ENCODE measurements at regions not wholly inside any gene's neighbourhood (a gene's known extent, or its start where the extent isn't known, plus 50 kb on each side); places are given as distances from the start of the nearest gene placed in this dataset.
A peak's percentile ranks its signal among the peaks of the same experiment; 100 is the strongest.
"Not testable (repeated sequence)": the region's sequence is repeated elsewhere in the genome, so short reads cannot be mapped to it uniquely, and the experiment has no call there.

DNA sequence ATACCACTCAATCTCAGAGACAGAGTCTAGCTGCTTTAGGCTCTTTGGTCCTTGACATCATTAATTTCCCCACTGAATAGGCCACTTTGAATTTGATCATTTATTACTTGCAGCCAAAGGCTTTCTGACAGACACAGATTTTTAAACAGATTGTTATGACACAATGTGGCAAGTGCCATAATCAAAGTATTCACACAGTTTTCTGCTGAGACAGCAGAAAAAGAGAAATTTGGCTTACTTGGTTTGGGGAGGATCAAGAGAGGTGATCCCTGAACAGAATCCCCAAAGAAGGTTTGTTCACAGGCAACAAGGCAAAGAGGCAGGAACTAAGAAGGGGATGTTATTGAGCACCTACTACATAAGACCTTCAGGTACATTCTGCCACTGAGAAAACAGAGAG is 138.0 kb upstream of the TOP1 start:
- DNase-seq (ENCODE audit: low spot score), result no peak

DNA sequence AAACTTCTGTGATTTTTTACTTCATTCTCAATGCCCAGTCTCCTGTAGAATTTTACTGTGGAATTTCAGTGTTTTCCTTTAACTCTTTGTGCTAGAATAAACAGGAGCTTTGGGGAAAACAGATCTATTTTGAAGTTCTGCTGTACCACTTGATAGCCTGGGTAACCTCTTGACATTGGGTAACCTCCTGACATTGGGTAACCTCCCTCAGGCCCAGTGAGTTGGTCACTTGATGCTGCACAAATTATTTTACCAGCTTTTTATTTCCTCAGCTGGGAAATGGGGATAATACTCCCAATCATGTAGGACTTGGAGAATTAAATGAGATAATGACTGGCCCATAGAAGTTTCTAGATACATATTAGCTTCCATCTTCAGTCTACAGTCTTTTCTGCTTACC is 137.3 kb upstream of the TOP1 start:
- DNase-seq (ENCODE audit: low spot score), result no peak

DNA sequence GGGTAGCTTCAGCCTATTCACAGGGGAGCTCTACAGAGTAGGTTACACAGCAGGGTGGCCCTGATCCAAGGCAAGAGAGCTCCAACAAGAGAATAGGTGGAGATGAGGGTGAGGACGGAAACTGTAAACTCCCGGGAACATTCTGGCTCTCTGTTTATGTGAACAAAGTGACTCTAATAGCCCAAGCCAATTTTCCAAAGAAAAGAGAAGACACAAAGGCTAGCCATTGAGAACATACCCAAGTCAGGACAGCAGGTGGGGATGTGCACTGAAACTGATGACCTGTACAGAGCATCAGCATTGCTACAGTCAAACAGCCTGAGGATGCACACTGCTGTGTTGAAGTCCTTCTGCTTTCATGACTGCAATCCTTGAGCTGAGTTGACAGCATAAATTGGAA is 136.0 kb upstream of the TOP1 start:
- DNase-seq (ENCODE audit: low spot score), result no peak

DNA sequence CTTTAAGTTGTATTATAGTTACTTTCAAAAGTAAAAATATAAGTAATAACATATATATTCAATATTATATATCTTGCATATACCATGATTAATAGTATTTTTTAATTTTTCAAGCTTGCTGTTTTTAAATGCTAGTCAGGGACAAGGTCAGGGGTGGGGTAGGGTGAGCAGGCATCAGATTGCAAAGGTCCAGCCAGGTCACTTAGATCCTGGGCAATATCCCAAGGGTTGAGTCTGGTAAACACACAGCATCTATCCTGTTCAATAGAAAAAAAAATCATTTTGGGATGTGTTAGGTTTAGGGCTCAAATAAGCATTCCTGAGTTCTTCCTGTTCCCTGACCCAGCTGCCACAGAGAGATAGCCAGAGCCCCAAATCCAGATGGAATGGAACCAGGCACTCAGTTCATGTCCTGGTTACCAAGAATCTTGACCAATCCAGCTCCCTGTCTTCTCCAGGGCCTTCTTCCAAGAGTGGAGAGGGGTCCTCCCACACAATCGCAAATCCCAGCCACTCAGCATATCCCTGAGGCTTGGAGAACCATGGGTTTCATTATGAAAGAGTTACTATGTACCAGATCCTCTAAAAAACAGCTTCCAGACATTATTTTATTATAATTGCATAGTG is 134.9 kb upstream of the TOP1 start:
- DNase-seq (ENCODE audit: low spot score), result no peak

DNA sequence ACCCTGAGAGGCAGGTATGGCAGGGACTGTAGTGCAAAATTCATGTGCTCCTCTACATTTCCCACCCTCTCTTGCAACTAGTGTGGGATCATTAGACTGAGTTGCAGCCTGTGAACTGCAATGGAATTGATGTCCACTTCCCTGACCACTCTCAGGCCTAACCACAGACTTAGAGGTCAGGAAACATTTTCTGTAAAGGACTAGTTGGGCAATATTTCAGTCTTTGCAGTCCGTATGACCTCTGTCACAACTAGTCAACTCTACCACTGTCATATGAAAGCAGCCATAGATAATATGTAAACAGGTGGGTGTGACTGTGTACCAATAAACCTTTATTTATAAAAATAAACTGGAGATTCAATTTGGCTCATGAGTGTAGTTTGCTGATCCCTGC is 134.4 kb upstream of the TOP1 start:
- DNase-seq (ENCODE audit: low spot score), result no peak

DNA sequence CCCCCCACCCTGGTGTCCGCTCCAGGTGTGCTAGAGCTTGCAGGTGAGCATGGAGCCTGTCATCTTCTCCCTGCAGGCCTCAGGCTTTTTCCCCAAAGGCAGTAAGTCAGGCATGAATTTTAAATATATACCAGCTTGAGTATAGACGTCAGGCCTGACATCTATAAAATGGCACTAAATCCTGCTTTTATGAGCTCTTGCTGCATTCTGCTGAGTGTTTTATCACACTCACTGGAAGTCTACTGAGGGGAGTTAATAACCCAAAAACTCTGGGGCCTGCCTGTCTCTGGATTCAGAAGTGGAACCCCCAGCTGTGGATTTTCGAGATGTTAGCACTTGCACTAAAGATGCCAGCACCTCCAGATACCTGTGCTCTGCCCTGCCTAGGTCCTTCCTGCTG is 133.4 kb upstream of the TOP1 start:
- no peak for DNase-seq (ENCODE audit: low spot score)

DNA sequence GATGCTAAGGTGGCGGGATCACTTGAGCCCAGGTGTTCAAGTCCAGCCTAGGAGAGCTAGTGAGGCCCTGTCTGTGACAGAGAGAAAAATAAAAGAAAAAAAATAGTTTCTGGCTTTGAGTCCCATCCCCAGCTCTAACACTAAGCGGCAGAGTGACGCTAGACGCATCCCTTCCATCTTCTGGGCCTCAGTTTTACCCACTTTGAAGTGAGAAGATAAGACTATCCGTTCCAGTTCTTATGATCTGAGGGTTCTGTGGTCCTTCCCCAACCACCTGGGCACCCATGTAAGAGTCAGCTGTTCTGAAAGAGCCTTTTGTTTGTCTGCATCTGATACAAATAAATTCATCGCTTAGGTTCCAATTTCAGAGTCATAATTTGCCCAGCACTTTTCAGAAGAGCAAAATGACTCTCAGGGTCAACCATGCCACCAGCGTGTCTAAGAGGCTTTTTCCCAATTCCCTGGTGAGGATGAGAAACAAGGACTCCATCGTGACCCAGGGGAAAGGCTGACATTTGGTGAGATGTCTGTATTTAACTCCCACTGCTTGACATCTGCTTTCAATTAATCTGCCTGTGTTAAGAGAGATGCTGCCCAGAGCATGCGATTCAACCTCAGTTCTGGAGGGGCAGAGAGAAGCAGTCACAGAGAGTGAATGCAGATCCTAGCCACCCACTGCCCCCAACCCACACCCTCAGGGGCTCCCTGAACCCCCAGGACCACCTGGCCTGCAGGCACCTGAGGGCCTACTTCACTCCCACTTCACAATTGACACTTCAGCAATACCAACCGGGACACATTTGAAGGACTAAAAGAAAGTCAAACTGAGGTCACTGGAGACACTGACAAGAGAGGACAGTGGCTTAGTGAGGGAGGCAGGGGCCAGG is 131.6 kb upstream of the TOP1 start:
- DNase-seq (ENCODE audit: low spot score), result no peak

DNA sequence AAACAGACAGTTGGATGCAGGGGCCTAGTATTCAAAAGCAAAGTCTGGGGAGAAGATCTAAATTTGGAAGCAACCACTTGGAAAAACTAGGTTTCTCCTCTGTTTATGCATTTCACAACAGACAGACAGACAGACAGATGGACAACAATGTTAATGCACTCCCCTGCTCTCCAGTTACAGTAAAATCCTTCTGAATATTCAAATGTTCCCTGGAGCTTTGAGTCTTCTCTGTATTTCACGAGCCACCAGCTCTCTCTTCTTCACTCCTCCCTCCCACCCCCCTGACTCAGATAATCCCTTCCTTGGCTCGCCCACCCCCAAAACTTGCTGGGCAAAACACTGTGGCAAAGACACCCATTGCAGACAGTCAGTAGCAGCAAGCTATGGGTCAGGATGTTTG is 129.3 kb upstream of the TOP1 start:
- no peak for DNase-seq (ENCODE audit: low spot score)

DNA sequence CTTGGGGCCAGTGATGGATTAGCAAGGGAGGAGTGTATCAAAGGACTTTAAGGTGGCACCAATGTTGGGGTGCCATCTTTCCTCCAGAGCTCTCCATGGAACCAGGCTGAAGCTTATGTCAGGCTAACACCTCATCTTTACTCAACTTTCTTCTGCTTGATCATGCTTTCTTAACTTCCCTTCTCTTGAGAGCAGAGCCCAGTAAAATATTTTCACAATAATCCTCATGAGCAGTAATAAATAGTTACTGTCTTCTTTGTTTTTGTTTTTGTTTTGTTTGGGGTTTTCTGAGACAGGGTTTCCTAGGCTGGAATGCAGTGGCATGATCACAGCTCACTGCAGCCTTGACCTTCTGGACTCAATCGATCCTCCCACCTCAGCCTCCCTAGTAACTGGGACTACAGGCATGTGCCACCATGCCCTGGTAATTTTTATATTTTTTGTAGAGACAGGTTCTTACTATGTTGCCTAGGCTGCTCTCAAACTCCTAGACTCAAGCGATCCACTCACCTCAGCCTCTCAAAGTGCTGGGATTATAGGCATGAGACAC is 127.9 kb upstream of the TOP1 start:
- DNase-seq (ENCODE audit: low spot score), result no peak

DNA sequence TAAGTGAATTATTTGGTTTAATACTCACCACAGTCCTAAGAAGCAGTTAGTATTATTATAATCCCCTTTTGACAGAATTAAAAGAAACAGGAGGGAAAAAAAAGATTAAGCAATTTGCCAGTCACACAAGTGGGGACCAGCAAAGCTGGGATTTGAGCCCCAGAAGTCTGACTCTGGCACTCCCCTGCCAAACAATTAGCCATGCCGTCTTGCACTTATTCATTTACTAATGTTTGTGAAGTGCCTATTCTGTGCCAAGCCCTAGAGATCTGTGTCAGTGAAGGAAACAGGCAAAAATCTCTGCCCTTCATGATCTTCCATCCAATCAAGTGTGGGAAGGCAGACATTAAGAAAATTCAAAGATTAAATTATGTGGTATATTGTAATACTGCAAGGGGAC is 126.0 kb upstream of the TOP1 start:
- no peak for DNase-seq (ENCODE audit: low spot score)

DNA sequence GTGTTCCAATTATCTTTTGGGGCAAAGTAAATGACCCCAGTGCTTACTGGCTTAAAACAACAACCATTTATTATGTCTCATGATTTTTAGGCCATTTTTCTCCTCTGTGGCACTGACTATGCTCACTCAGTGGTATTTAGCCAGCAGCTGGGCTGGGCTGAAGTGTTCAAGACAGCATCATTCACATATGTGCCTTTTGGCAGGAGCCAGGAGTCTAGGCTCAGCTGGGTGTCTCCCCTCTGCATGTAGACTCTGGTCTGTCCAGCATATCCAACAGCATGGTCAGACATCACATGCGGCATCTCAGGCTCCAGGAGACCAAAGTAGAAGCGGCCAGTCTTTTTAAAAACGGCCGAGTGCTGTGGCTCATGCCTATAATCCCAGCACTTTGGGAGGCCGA is 120.3 kb upstream of the TOP1 start:
- no peak for DNase-seq (ENCODE audit: low spot score)

DNA sequence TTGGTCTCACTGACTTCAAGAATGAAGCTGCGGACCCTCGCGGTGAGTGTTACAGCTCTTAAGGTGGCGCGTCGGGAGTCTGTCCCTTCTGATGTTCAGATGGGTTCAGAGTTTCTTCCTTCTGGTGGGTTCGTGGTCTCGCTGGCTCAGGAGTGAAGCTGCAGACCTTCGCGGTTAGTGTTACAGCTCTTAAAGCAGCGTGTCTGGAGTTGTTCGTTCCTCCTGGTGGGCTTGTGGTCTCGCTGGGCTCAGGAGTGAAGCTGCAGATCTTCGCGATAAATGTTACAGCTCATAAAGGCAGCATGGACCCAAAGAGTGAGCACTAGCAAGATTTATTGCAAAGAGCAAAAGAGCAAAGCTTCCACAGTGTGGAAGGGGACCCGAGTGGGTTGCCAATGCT is 119.1 kb upstream of the TOP1 start:
- not testable (repeated sequence) for DNase-seq (ENCODE audit: low spot score)

DNA sequence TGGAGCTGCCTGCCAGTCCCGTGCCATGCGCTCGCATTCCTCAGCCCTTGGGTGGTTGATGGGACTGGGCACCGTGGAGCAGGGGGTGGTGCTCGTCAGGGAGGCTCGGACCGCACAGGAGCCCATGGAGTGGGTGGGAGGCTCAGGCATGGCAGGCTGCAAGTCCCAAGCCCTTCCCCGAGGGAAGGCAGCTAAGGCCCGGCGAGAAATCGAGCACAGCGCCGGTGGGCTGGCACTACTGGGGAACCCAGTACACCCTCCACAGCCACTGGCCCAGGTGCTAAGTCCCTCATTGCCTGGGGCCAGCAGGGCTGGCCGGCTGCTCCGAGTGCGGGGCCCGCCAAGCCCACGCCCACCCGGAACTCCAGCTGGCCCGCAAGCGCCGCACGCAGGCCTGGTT is 118.2 kb upstream of the TOP1 start:
- not testable (repeated sequence) for DNase-seq (ENCODE audit: low spot score)

DNA sequence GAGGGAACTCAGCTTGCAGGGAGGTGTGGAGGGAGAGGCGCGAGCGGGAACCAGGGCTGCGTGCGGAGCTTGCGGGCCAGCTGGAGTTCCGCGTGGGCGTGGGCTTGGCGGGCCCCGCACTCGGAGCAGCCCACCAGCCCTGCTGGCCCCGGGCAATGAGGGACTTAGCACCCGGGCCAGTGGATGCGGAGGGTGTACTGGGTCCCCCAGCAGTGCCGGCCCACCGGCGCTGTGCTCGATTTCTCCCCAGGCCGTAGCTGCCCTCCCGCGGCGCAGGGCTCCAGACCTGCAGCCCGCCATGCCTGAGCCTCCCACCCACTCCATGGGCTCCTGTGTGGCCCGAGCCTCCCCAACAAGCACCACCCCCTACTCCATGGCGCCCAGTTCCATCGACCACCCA is 117.5 kb upstream of the TOP1 start:
- not testable (repeated sequence) for DNase-seq (ENCODE audit: low spot score)

DNA sequence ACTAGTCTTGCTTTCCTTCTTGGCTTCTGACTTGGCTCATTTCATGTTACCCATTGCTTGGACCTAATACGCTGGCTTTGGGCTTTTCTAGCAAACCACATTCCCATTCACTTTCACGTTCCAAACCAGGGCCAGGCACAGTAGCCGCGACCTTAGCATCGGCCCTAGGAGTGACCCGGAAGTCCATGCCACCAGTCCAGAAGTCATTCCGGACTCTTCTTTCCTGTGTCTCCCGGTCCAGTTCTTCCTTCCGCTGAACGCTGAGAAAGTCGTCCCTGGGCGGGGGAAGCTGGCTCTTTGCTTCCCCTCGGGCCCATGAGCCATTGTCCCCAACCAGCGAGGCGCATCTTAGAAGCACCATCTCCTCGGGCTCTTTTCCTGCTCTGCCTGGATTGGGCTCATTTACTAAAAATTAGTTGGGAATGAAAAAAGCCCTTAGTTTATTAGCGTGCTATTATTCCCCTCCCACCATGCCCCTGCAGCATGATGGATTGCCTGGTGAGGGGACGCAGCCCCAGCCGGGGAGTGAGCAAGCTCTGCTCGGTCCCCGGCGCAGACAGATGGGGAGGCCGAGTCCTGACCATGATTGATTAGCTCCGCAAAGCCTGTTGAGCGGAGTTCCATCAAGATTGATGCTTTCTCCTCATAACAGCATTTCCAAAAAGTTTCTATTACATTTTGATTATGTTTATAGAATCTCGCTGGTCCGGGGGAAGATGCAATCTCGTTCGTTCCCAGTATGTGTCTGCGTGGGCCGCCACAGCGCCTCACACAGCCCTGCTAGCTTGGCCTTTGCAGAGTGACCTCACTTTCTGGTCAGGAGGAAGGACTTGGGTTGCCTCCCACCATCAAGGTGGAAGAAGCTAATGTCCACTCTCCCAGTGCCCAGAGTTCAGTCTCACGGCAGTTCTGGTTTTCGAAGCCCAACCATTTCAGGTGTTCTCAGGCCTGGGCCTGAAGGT is 115.1 kb upstream of the TOP1 start:
- DNase-seq (ENCODE audit: low spot score), result no peak

DNA sequence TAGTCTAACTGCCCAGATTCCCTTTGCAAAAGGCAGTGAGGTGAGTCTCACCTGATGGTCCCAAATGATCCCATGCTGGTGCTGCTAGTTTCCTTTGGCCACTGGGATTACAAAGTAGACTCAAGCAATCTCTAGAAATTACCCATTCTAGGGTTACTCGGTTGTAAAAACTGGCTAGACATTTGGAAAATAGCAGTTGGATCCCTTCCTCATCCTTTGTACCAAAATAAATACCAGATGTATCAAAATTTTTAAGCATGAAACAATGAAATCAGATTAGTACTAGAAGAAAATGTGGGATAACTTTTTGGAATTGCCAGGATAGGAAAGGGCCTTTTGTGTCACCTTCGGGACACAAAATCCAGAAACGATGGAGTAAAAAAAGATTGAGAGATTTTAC is 112.9 kb upstream of the TOP1 start:
- DNase-seq (ENCODE audit: low spot score), result no peak

DNA sequence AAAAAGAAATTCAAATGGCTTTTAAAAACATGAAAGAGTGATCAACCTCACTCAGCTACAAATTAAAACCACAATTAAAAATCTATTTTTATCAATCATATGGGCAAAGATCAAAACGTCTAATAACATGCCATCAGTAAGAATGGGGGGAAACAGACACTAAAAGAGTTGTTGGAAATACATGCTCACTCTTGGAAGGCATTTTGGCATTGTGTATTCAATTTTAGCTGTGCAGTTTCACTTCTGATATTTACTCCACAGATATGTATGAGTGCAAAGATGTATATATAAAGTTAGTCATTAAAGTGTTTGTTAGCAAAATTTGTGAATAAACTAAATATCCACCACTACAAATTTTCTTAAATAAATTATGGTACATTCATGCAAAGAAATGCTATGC is 112.3 kb upstream of the TOP1 start:
- DNase-seq (ENCODE audit: low spot score), result no peak

DNA sequence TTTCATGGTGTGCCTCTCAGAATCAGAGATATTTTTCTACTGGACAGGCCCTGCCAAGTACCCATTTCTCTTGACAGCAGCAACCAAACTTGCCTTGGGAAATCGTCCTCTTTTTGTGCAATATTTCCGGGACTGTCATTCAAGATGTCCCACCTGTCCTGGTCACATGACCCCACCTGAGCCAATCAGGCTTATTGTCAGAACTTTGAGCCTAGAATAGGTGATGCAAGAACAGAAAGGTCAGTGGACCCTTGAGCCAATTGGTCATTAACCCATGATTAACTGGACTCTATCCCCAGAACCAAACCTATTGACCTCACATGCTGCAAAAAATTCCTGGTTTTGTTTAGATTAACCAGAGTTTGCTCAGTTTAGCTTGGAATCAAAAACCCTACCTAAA is 108.3 kb upstream of the TOP1 start:
- DNase-seq (ENCODE audit: low spot score), result no peak

DNA sequence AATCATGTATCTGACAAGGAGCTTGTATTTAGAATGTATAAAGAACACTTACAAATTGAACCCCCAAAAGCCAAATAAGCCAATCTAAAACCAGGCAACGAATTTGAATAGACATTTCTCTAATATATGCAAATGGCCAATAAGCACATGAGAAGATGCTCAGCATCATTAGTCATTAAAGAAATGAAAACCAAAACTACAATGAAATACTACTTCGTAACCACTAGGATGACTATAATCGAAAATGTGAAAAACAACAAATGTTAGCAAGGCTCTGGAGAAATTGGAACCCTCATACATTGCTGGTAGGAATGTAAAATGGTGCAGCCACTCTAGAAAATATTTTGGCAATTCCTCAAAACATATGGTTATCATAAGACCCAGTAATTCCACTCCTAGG is 105.8 kb upstream of the TOP1 start:
- DNase-seq (ENCODE audit: low spot score), result no peak

DNA sequence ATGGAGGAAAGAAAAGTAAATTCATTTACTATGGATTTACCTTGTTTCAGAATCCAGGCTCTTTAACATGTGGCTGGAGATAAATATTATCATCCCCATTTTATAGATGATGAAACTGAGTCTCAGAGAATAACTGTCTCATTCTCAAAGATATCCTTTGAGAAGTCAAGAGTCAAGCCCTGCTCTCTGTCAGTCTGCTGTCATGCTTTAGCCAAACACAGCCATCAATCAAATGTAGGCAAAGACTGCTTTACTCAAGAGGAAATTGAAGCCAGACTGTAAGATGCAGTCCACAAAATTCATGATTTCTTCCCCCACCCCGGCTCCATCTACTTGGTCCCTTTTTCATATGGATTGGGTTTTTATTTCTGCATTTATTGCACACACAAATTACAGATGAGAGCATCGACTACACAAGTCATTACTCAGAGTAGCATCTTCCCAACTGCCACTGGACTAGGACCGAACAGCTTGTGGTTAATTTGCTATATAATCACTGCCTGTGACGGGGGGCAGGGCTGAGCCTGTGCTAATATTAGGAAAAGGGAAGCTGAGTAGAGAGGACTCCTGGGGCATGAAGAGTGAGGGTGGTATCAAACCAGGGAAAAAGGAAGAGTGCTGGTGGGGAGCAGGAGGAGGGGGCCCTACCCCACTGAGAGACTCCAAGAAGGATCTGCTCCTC is 102.7 kb upstream of the TOP1 start:
- peak; percentile 4 for DNase-seq (ENCODE audit: low spot score)

DNA sequence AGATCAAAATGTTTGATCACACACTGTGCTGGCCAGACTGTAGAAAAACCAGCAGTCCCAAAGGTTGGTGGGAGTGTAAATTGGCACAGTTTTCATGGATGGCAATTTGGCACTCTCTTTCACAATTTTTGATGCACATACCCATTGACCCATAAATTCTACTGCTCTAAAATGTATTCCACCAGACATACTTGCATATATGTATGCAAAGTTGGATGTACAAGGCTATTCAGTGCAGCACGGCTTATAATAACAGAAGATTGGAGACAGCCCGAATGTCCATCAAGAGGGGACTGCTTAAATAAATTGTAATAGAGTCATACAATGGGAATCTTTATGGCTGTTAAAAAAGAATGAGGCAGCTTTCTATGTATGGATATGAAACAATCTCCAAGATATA is 101.7 kb upstream of the TOP1 start:
- no peak for DNase-seq (ENCODE audit: low spot score)

DNA sequence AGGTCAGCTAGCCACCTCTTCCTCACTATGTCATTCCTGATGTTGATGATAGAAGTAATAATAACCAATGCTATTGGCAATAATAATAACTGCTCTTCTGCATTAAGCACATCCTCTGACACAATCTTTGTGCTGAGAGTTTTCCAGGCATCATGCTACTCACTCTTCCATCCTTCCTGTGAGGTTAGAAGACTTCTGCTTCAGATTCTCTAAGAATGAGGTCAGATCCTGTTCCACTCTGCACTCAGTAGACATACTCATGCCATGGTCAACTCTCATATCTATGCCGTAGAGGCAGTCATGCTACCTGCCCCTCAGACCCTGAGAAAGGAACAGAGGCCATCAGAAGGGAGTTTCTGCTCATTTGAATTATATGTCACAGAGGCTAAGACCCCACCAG is 98.1 kb upstream of the TOP1 start:
- DNase-seq (ENCODE audit: low spot score), result no peak

Measured in pons (tissue), 1 donor.